GM19463 (cell line): ENCODE measurements at regions not wholly inside any gene's neighbourhood (a gene's known extent, or its start where the extent isn't known, plus 50 kb on each side); places are given as distances from the start of the nearest gene placed in this dataset.

Experiments used
- ATAC-seq: cut with Tn5 transposase; IDR thresholded peaks from one replicate; pipeline ENCODE4 v1.9.1; 2021; ENCODE audit warnings: mild to moderate bottlenecking, moderate library complexity; ENCODE audit not compliant: unreplicated experiment

- no peak for ATAC-seq
Measured at GRCh38 chr6:153645326-153645725, 393.7 kb upstream of the OPRM1 start.

GRCh38 chr6:153644000-153644399 is 395.0 kb upstream of the OPRM1 start:
- no peak for ATAC-seq

- ATAC-seq: no peak
Measured at GRCh38 chr6:153634416-153634815, 404.6 kb upstream of the OPRM1 start.

GRCh38 chr6:153625089-153625488 is 414.0 kb upstream of the OPRM1 start:
- no peak for ATAC-seq

DNA sequence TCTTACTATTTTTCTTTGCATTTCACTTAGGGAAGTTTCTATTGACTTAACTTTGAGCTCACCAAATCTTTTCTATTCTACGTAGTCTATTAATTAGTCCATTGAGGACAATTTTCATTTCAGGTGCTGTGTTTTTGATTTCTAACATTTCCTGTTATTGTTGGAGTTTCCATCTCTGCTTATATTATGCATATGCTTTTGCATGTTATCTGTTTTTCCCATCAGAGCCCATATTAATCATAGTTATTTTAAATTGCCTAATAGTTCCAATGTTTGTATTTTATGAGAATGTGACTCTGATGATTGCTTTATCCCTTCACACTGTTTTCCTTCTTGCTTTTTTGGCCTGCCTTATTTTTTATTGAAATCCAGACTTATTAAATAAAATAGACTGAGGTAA is 414.5 kb upstream of the OPRM1 start:
- no peak for ATAC-seq

DNA sequence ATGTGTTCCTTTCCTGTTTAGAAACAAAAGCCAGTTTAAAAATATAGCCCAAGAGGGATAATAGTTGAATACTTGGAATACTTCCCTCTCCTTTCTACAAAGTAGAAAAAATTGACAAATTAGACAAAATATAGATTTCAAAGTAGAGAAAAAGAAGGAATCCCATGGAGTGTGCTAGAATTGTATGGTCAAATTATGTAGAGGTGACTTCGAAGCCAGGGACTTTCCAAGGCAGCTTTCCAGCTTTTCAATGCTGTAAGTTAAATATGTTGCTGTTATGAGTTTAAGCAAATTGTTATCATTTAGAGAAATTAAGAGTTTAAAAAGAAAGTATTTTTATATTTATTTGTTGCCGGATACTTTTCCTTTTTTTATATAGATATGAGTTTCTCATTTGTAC is 415.5 kb upstream of the OPRM1 start:
- ATAC-seq: no peak

- no peak for ATAC-seq
Measured at GRCh38 chr6:153621491-153621890, 417.5 kb upstream of the OPRM1 start.

GRCh38 chr6:153621070-153621469 is 418.0 kb upstream of the OPRM1 start:
- no peak for ATAC-seq

GRCh38 chr6:153618371-153619322 is 420.4 kb upstream of the OPRM1 start:
- ATAC-seq: no peak

DNA sequence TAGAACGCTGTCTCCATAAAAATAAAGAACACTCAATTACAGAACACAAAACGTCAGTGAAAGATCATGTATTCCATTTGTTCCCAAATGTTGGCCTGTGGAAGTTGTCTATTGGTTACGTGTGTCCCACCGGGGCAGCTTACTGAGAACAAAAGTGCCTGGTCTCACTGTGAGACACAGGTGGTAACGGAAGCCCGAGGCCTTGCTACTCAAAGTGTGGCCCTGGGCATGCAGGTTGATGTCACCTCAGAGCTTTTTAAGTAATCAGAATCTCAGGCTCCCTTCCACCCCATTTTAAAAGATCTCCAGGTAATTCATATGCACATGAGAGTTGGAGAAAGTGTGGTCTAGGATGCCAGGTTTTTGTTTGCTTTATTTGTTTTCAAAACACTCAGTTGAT is 422.5 kb upstream of the OPRM1 start:
- no peak for ATAC-seq

DNA sequence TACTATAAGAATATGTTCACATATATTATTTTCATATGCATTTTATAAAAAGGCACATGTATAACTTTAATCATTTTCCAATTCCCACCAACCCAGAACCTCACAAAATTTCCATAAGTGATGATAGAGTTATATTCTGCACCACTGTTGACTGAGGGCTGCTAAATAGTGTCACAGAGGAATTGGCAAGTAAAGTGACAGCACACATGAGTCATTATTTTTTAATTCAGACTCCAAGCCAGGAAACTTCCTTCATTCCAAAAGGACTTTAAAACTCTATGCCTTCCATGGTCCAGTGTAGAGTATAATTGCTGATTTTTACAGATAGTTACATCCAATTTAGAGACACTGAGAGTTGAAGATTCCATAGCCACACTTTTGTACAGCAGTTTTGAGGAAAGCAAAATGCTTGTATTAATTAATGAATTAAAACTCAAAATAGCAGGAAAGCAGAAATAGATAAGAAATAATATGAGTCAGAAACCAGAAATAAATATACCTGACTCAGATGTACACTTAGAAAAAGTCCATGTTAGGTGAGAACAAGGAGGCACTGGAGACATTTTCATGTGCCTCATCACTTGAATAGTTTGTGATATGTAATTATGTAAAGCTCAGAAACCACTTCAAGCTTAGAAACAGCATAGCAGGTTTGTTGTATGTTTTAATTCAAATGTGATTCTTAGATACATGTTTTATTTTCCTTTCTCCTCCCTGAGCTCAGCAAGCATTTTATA is 425.2 kb upstream of the OPRM1 start:
- no peak for ATAC-seq

- ATAC-seq: no peak
Measured at GRCh38 chr6:153602401-153602800, 436.6 kb upstream of the OPRM1 start.

DNA sequence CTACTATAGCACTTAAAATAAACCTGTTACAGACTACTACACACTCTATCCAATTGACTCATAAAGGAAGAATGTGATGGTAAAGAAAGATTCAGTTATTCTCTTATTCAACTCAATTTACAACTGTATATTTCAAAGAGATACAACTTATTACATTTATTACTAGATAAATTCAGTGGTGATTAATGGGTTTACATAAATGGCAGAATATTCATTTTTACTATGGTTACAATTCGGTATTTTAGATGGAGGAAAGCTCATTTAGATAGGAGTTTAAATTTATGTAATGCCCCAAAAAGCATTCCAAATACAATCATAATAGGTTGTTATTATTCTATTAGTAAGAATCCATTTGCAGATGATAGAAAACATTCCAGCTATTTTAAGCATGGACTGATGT is 439.1 kb upstream of the OPRM1 start:
- no peak for ATAC-seq

DNA sequence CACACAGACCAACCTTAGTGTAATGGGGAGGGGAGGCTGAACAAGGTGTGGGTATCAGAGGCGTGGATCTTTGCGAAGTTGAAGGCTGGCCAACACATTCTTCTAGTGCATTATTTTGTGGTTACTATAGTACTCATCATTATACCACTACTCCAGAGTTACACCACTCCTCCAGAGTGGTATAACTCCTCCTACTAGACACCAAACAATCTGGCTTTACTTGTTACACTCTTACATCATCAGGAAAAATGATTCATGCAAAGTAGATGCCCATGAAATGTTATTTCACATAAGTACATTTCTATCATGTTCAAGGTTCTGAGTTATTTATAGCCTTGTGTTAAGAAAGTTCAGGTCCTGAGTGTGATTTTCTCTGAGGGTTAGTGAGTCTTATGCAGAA is 443.1 kb upstream of the OPRM1 start:
- ATAC-seq: no peak

- ATAC-seq: no peak
Measured at GRCh38 chr6:153594871-153595270, 444.2 kb upstream of the OPRM1 start.

DNA sequence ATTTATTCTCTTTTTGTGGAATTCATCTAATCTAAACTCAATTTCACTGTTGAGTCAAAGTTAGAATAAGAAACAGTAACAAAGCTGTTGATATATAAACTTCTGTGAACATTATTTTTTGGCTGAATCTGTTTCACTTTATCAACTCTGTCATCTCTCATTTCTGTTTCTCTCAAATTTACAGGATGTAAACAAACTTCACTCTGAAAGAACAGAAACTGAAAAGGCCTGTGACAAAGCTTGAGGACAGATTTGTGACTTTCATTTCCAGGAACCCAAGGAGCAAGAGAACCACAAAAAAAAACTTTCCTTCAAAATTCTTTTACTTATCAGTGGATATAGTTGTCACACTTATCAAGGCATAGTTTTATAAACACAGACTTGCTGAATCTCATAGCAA is 447.9 kb upstream of the OPRM1 start:
- no peak for ATAC-seq

GRCh38 chr6:153590411-153590810 is 448.6 kb upstream of the OPRM1 start:
- no peak for ATAC-seq

DNA sequence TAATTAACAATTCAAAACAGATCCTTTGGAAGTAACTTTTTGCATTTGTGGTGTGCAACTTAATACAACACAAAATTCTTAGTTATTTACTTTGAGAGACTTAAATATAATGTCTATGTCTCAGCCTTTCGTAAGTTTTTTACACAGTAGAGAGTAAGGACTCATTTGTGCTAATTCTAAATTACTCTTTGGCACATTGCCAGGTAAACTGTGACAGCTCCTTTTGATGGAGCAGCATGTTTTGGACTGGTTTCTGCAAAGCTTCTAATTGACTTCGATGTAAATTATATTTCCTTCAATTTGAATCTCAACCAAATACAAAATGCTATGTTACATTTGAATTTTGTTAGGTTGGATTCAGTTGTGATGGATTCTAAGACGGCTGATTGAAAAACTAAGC is 450.7 kb upstream of the OPRM1 start:
- ATAC-seq: no peak

- ATAC-seq: no peak
Measured at GRCh38 chr6:153583685-153584084, 452.6 kb upstream of the RGS17 start.

DNA sequence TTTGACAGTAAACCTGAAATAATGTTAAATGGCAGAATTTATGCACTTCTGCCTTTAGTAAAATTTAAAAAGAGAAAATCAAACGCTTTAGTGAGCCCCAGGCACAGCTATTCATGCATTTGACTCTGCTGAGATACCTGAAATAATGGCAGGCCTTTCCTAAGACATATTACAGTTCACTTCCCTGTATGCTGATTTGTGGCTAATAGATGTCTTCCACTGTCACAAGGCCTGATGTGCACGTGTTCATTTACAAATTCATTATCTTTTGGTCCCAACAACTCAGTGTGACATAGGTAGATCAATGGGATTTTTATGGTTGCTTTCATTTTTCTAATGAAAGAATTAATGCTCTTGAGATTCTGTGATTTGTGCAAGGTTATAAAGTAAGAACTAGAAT is 449.7 kb upstream of the RGS17 start:
- no peak for ATAC-seq

DNA sequence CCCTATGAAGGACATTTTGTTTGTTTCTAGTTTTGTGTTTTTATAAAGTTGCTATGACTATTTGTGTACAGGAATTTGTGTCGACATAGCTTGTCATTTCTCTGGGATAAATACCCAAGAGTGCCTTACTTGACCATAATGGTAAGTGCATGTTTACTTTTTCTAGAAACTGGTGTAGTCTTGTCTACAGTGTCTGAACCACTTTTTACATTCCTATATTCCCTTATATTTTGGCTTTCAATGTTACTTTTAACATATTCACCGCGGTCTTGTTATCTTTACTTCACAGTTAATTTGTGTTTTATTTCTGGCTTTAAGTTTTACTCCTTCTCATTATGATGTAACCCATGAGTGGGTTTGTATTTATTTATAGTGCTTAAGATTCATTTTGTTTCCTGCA is 444.4 kb upstream of the RGS17 start:
- no peak for ATAC-seq

- no peak for ATAC-seq
Measured at GRCh38 chr6:153574231-153574630, 443.1 kb upstream of the RGS17 start.
